Retinal pigment epithelial cell (primary cell): ENCODE measurements at regions not wholly inside any gene's neighbourhood (a gene's known extent, or its start where the extent isn't known, plus 50 kb on each side); places are given as distances from the start of the nearest gene placed in this dataset.
A peak's percentile ranks its signal among the peaks of the same experiment; 100 is the strongest.
"Not testable (repeated sequence)": the region's sequence is repeated elsewhere in the genome, so short reads cannot be mapped to it uniquely, and the experiment has no call there.

Source experiments
- DNase-seq: peaks from one replicate; pipeline ENCODE4 v3.0.0-alpha.2; 2010; ENCODE audit warnings: low read depth
- H3K4me3 ChIP-seq: 2 replicates; pipeline ENCODE4 v1.5.1; 2011; ENCODE audit warnings: mild to moderate bottlenecking, low read length, control low read depth, moderate library complexity
- TF ChIP-seq, protein P1 (sequence below): conservative IDR thresholded peaks from 2 replicates; pipeline ENCODE4 v1.5.1; 2011; ENCODE audit warnings: low read depth, low read length, control low read depth, inconsistent platforms

DNA sequence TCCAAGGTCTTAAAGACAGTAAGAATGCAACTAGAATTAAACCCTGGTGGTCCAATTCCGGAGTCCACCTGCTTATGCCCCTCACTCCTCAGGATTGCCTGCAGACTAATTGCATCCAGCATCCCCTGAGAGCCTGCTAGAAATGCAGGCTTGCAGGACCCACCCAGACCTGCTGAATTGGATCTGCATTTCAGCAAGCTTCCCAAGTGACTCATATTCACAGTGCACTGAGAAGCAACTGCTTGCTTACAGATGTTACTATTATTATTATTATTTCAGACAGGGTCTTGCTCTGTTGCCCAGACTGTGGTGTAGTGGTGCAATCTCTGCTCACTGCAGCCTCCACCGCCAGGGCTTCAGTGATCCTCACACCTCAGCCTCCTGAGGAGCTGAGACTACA, 83.5 kb upstream of the VGLL4 start:
- TF ChIP-seq, protein P1, sequence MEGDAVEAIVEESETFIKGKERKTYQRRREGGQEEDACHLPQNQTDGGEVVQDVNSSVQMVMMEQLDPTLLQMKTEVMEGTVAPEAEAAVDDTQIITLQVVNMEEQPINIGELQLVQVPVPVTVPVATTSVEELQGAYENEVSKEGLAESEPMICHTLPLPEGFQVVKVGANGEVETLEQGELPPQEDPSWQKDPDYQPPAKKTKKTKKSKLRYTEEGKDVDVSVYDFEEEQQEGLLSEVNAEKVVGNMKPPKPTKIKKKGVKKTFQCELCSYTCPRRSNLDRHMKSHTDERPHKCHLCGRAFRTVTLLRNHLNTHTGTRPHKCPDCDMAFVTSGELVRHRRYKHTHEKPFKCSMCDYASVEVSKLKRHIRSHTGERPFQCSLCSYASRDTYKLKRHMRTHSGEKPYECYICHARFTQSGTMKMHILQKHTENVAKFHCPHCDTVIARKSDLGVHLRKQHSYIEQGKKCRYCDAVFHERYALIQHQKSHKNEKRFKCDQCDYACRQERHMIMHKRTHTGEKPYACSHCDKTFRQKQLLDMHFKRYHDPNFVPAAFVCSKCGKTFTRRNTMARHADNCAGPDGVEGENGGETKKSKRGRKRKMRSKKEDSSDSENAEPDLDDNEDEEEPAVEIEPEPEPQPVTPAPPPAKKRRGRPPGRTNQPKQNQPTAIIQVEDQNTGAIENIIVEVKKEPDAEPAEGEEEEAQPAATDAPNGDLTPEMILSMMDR, result no peak
- no peak for DNase-seq
- H3K4me3 ChIP-seq, result no peak overlapping the region

DNA sequence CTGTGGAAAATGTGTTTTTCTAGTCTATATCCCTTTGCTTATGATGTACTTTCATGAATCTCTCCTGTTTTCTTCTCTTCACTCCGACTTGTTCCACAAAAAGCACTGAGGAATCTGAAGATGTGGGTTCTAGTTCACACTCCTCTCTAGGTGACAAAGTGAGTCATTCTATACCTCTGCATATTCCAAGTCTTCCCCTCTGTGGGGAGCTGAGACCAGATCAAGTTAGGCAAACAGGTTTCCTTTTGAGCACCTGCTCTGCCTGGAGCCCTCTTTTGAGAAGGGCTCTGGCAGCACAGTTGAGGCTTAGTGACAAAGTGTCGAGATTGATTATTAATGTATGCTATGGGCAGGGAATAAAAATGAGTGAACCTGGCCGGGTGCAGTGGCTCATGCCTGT, 82.4 kb upstream of the VGLL4 start:
- TF ChIP-seq, protein P1, result no peak
- no peak for DNase-seq
- no peak overlapping the region for H3K4me3 ChIP-seq

DNA sequence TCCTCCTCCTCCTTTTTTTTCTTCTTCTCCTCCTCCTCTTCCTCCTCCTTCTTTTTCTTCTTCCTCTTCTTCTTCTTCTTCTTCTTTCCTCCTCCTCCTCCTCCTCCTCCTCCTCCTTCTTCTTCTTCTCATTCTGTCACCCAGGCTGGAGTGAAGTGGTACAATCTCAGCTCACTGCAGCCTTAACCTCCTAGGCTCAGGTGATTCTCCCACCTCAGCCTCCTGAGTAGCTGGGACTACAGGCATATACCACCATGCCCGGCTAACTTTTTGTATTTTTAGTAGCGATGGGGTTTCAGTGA, 81.6 kb upstream of the VGLL4 start:
- H3K4me3 ChIP-seq, DNase-seq: not testable (repeated sequence)

DNA sequence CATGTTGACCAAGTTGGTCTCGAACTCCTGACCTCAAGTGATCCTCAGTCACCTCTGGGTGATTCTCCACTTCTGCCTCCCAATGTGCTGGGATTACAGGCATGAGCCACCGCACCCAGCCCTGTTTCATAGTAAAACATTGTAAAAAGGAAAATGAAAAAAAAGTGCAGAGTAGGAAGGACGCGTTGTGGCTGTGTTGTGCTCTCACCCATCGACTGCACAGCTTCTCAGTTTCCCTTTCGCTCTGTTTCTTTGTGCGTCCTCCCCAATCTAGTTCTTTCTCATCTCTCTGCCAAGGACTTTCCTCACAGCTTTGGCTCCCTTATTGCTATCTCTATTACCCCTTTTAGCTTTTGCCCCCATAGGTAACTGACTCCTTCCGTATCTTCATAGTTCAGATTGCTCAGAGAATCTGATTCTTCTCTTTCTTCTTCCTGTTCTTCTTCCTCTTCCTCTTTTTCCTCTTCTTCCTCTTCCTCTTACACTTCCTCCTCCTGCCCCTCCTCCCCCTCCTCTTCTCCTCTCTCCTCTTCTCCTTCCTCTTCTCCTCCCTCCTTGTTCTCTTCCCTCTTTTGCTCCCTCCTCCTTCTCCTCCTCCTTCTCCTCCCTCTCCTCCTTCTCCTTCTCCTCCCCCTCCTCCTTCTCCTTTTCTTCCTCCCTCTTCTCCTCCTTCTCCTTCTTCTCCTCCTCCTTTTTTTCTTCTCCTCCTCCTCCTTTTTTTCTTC, 81.1 kb upstream of the VGLL4 start:
- TF ChIP-seq, protein P1, result no peak
- DNase-seq, result no peak
- no peak overlapping the region for H3K4me3 ChIP-seq

DNA sequence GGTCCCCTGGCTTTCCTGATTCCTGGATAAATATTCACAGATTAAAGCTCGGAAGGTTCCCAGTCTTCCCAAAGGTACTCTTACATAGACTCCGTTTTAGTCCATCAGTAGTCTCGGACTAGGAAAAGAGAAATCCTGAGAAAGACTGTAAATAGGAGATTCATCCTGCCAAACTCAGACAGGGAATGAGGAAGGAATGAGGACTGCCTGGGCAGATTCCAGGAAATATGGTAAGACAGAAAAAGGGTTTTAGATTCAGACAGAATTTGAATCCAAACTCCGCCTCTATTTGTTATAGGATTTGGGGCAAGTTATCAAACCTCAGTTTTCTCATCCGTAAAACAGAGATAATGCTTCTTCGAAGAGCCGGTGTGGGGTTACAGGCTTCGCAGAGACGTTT, 77.8 kb upstream of the VGLL4 start:
- TF ChIP-seq, protein P1, result no peak
- DNase-seq, result no peak
- no peak overlapping the region for H3K4me3 ChIP-seq

DNA sequence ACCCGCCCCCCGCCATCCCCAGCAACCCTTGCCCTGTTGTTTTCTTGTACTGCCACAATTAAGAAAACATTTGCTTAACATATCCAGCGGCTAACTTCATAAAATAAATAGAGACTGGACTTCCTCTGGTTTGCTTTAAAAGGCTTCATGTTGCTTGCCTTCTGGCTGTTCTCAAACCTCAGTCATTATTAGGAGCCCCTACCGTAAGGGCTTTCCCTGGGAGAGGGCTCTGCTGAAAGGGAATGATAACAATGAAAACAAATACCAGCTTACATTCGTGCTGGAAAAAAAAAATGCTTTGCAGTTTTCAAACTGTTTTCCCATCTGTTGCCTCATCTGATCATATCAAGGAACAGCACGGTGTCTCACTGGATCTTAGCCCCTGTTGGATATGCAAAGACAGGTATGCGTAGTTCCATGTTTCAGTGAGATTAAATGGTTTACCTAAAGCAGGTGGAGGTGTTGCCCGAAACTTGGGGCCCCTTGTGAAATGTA, 77.2 kb upstream of the VGLL4 start:
- TF ChIP-seq, protein P1, result no peak
- DNase-seq, result no peak
- peak overlapping the region; percentile 84 for H3K4me3 ChIP-seq

DNA sequence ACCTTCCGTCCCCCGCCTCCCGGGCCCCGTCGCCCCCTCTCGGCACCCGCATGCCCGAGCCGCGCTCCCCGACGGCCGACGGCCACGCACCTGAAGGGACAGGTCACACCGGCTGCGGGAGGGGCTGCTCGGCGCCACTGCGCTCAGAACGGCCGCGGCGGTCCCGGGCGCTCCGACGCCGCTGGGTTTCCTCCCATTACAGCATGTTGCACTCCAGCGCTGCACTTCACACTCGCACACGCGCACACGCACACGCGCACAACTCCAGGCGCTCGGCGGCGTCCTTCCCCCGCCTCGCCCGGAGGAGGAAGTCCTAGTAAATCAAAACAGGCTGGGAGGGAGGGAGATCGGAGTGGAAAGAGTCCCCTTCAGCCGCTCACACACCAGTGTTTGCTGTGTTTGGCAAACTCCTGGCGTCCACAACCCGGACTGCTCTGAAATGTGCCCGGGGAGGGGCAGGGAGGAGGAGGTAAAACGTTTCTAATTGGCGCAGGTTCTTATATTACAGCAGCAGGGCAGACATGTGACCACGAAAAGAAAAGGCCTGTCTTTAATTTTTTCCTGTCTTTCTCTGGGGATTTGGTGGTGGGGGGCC, 76.7 kb upstream of the VGLL4 start:
- TF ChIP-seq, protein P1, result no peak
- peak; percentile 54 for DNase-seq
- H3K4me3 ChIP-seq, result peak overlapping the region; percentile 84
